OCI-M2 (cell line): ENCODE measurements at regions not wholly inside any gene's neighbourhood (a gene's known extent, or its start where the extent isn't known, plus 50 kb on each side); places are given as distances from the start of the nearest gene placed in this dataset.

Source experiments
- DNase-seq: peaks from one replicate; lab custom pipeline; 2025; ENCODE audit not compliant: unreplicated experiment; lab: John Stamatoyannopoulos, UW

GRCh38 chr2:196314157-196314556 lies 142.8 kb upstream of the STK17B start:
- DNase-seq = no peak

- DNase-seq = no peak
These were observed 143.4 kb upstream of the STK17B start for GRCh38 chr2:196314780-196315179.

GRCh38 chr2:196315388-196316049 lies 144.1 kb upstream of the STK17B start:
- DNase-seq = no peak

GRCh38 chr2:196316050-196316430 lies 144.7 kb upstream of the STK17B start:
- no peak for DNase-seq

- DNase-seq = no peak
These were observed 147.4 kb upstream of the STK17B start for GRCh38 chr2:196318517-196319377.

GRCh38 chr2:196322973-196323810 lies 151.8 kb upstream of the STK17B start:
- DNase-seq = no peak

- no peak for DNase-seq
These were observed 152.8 kb upstream of the STK17B start for GRCh38 chr2:196324211-196324610.

GRCh38 chr2:196328088-196328680 lies 156.8 kb upstream of the STK17B start:
- no peak for DNase-seq

GRCh38 chr2:196329959-196330358 lies 158.6 kb upstream of the STK17B start:
- DNase-seq = no peak

- no peak for DNase-seq
These were observed 159.3 kb upstream of the STK17B start for GRCh38 chr2:196330645-196331044.

- DNase-seq = no peak
These were observed 159.8 kb upstream of the STK17B start for GRCh38 chr2:196331143-196331542.

GRCh38 chr2:196331851-196332250 lies 160.5 kb upstream of the STK17B start:
- no peak for DNase-seq

GRCh38 chr2:196333397-196333796 lies 162.0 kb upstream of the STK17B start:
- DNase-seq = no peak

- no peak for DNase-seq
These were observed 163.3 kb upstream of the STK17B start for GRCh38 chr2:196334710-196335109.

- DNase-seq = no peak
These were observed 163.8 kb upstream of the STK17B start for GRCh38 chr2:196335221-196335634.

GRCh38 chr2:196336207-196336606 lies 164.8 kb upstream of the STK17B start:
- no peak for DNase-seq

GRCh38 chr2:196336715-196337114 lies 165.3 kb upstream of the STK17B start:
- no peak for DNase-seq

- no peak for DNase-seq
These were observed 166.0 kb upstream of the STK17B start for GRCh38 chr2:196337208-196337953.

- no peak for DNase-seq
These were observed 167.1 kb upstream of the STK17B start for GRCh38 chr2:196338440-196338839.

- no peak for DNase-seq
These were observed 170.0 kb upstream of the STK17B start for GRCh38 chr2:196341277-196341841.
